Ramos (cell line): ENCODE measurements at regions not wholly inside any gene's neighbourhood (a gene's known extent, or its start where the extent isn't known, plus 50 kb on each side); places are given as distances from the start of the nearest gene placed in this dataset.

Source experiments
- in situ Hi-C: fragments of 300-500 bp; cut with MboI; formaldehyde crosslinking; loops from one replicate; pipeline ENCODE4 v1.14.3; 2022; ENCODE audit warnings: low sequenced_read_pairs; ENCODE audit not compliant: unreplicated experiment

- in situ Hi-C loops, result no loop called here
Measured at GRCh38 chr3:61497463-61497862, 63.9 kb upstream of the PTPRG start.

- in situ Hi-C loops, result no loop called here
Measured at GRCh38 chr3:61505197-61505596, 56.2 kb upstream of the PTPRG start.

GRCh38 chr3:61507946-61508345 lies 53.4 kb upstream of the PTPRG start:
- in situ Hi-C loops, result no loop called here
